K562 (cell line): ENCODE measurements at regions not wholly inside any gene's neighbourhood (a gene's known extent, or its start where the extent isn't known, plus 50 kb on each side); places are given as distances from the start of the nearest gene placed in this dataset.
A peak's percentile ranks its signal among the peaks of the same experiment; 100 is the strongest.

Experiments used
- CBFA2T2 ChIP-seq: fragments of 450-650 bp; conservative IDR thresholded peaks from 2 replicates; pipeline ENCODE4 v1.6.1; 2017; ENCODE audit warnings: mild to moderate bottlenecking
- CTBP1 ChIP-seq: fragments of 450-650 bp; IDR thresholded peaks from 2 replicates; pipeline ENCODE4 v1.6.1; 2016; ENCODE audit warnings: borderline replicate concordance
- FOXJ2 ChIP-seq: fragments of 200-800 bp; sonication (Bioruptor generic); IDR thresholded peaks from 2 replicates; pipeline ENCODE4 v1.6.1; 2016; ENCODE audit warnings: missing genetic modification characterization, missing compliant biosample characterization
- IRF9 ChIP-seq: fragments of 450-650 bp; IDR thresholded peaks from 2 replicates; pipeline ENCODE4 v1.6.1; 2016; ENCODE audit warnings: missing biosample characterization, missing genetic modification characterization
- MBD1 ChIP-seq: fragments of 250-450 bp; sonication (Bioruptor Pico); IDR thresholded peaks from 2 replicates; pipeline ENCODE4 v1.8.0; 2022; ENCODE audit warnings: inconsistent platforms
- MGA ChIP-seq: fragments of 450-650 bp; IDR thresholded peaks from 2 replicates; pipeline ENCODE4 v1.6.1; 2016; ENCODE audit warnings: mild to moderate bottlenecking, moderate library complexity
- MLX ChIP-seq, 2 experiments: fragments of 450-650 bp in 1 of 2; sonication (generic) in 1 of 2; formaldehyde crosslinking; conservative IDR thresholded peaks; 2 replicates each; pipeline versions ENCODE4 v1.4.0 to v1.8.1; 2020 to 2022; ENCODE audit warnings: mild to moderate bottlenecking in 1 of 2, missing genetic modification reagents in 1 of 2
- MTA1 ChIP-seq: fragments of 450-650 bp; IDR thresholded peaks from 2 replicates; pipeline ENCODE4 v1.6.1; 2017; ENCODE audit warnings: borderline replicate concordance
- NFIC ChIP-seq: fragments of 450-650 bp; IDR thresholded peaks from 2 replicates; pipeline ENCODE4 v1.6.1; 2017; ENCODE audit warnings: mild to moderate bottlenecking, inconsistent platforms
- PRPF4 ChIP-seq: fragments of 200-400 bp; formaldehyde crosslinking; IDR thresholded peaks from one replicate; pipeline ENCODE4 v1.6.1; 2017; ENCODE audit warnings: low read length, low read depth, mild to moderate bottlenecking; ENCODE audit not compliant: insufficient read depth, poor library complexity, severe bottlenecking
- RFX7 ChIP-seq: fragments of 250-450 bp; sonication (Bioruptor Pico); IDR thresholded peaks from 2 replicates; pipeline ENCODE4 v1.5.1; 2021; ENCODE audit warnings: mild to moderate bottlenecking
- SMAD3 ChIP-seq: fragments of 450-650 bp; formaldehyde crosslinking; conservative IDR thresholded peaks from 2 replicates; pipeline ENCODE4 v1.4.0; 2020; ENCODE audit warnings: mild to moderate bottlenecking
- SREBF1 ChIP-seq: fragments of 150-350 bp; IDR thresholded peaks from 2 replicates; pipeline ENCODE4 v1.6.1; 2014; ENCODE audit warnings: antibody characterized with exemption, low read depth, low read length, borderline replicate concordance

DNA sequence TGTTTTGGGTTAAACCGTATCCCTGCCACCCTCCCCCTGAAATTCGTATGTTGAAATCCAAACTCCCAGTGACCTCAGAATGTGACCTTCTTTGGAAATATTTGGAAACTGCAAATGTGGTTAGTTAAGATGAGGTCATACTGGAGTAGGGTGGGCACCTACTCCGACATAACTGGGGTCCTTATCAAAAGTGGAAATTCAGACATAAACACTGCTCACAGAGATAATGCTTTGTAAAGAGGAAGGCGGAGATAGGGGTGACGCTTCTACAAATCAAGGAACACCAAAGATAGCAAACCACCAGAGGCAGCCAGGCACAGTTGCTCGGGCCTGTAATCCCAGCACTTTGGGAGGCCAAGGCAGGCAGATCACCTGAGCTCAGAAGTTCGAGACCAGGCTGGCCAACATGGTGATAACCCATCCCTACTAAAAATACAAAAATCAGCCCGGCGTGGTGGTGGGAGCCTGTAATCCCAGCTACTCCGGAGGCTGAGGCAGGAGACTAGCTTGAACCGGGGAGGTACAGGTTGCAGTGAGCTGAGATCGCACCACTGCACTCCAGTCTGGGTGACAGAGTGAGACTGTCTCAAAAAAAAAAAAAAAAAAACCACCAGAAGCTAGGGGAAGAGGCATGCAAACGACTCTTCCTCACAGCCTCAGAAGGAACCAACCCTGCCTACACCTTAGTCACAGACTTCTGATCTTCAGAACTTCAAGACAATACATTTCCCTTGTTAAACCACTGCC, 51.1 kb upstream of the CHD2 start (continued):
- TF ChIP-seq MGA, result 0 out of 2 replicates have a peak, but pooled peaks have one; percentile 12
- no peak for TF ChIP-seq IRF9 (tag)
- TF ChIP-seq MTA1, result peak; percentile 67; the same call in 1 of the 2 replicates
- peak; percentile 60 for TF ChIP-seq NFIC
- TF ChIP-seq CTBP1, result peak; percentile 66; the same call in 1 of the 2 replicates
- no peak for TF ChIP-seq PRPF4
- no peak for TF ChIP-seq MBD1 (CRISPR knock-in tag)
- TF ChIP-seq MLX (CRISPR knock-in tag; conservative IDR thresholded peaks at IDR 0.05), result no peak
- TF ChIP-seq FOXJ2 (tag), result no peak
- TF ChIP-seq SREBF1, result no peak
- peak; percentile 68; the same call in 1 of the 2 replicates for TF ChIP-seq SMAD3 (CRISPR knock-in tag)
- peak; percentile 83 for TF ChIP-seq CBFA2T2
- TF ChIP-seq RFX7 (CRISPR knock-in tag), result no peak
